Pancreas (tissue), 10 donors: ENCODE measurements at regions not wholly inside any gene's neighbourhood (a gene's known extent, or its start where the extent isn't known, plus 50 kb on each side); places are given as distances from the start of the nearest gene placed in this dataset.

ENCODE experiments used
- ATAC-seq, 4 donors: fragments of 200-7000 bp; cut with Tn5 transposase; one replicate each; pipeline versions ENCODE4 v1.8.0 to v1.9.1; 2020; ENCODE audit warnings: mild to moderate bottlenecking in 4 of 4, moderate library complexity in 4 of 4
- DNase-seq, 6 donors: peaks; one replicate each; pipeline ENCODE4 v3.0.0-alpha.2; 2020
- FAIRE-seq: peaks from 2 replicates; lab custom pipeline; 2012; peaks lifted over from hg19 to GRCh38; lab: Jason Lieb, UNC
- H3K27ac ChIP-seq, 4 donors: fragments of 200-600 bp; sonication (generic); 1 replicate in 3 of 4; 2 replicates in 1 of 4; pipeline versions ENCODE4 v1.5.0 to v1.8.0; 2020
- H3K27me3 ChIP-seq, 4 donors: fragments of 200-600 bp; one replicate each; pipeline ENCODE4 v1.8.0; 2021
- H3K36me3 ChIP-seq, 3 donors: fragments of 200-600 bp; sonication (generic) in 1 of 3; one replicate each; pipeline versions ENCODE4 v1.5.0 to v1.8.0; 2020 to 2021
- H3K4me1 ChIP-seq, 3 donors: fragments of 200-600 bp; one replicate each; pipeline ENCODE4 v1.8.0; 2021
- H3K4me3 ChIP-seq, 4 donors: fragments of 200-600 bp; sonication (generic) in 2 of 4; one replicate each; pipeline versions ENCODE4 v1.5.0 to v1.8.0; 2020 to 2021
- H3K9me3 ChIP-seq, 4 donors: fragments of 200-600 bp; one replicate each; pipeline ENCODE4 v1.8.0; 2021
- CTCF ChIP-seq, 4 donors: fragments of 200-600 bp; sonication (generic) in 3 of 4; IDR thresholded peaks; one replicate each; pipeline versions ENCODE4 v1.5.0 to v1.8.0; 2021; ENCODE audit warnings: antibody characterized with exemption in 4 of 4
- WGBS, 2 donors: extraction: QIAGEN DNeasy Blood & Tissue Kit; methylation state at CpG; one replicate each; pipeline ENCODE4 v1.1.7; 2013; 5-methylcytosine and 5-hydroxymethylcytosine counted together
- intact Hi-C, 3 donors: fragments of 100-400 bp; cut with DNase I; formaldehyde crosslinking; loops; one replicate each; pipeline versions ENCODE4 v1.11.1 to v1.14.2; 2022
- donor health status: healthy with polysubstance abuse.
- donor health status: DM: no; HTN: no; CAD: no; lungs with moderate emphysema.
- donor health status: DM: no; HTN: no; CAD: no.
- donor health status: control.
- donor health status: control.
- donor health status: Bipolar disorder and iron deficiency.
- donor health status: DM: yes; HTN: yes; CAD: no.
- donor health status: DM: no; HTN: no; CAD: no.
- donor health status: DM: no; HTN: no; CAD: no.
- donor health status: DM: yes; HTN: yes; CAD: no.

GRCh38 chr3:74858086-74858485 is 243.6 kb upstream of the CNTN3 start:
- intact Hi-C loops: no loop called here
- no peak for ATAC-seq
- no peaks in the 10 kb centered on the region for H3K9me3 ChIP-seq
- H3K27ac ChIP-seq: no peak overlapping the region
- no peaks in the 10 kb centered on the region for H3K27me3 ChIP-seq
- FAIRE-seq: no peak
- TF ChIP-seq CTCF (IDR thresholded peaks at IDR 0.05): no peak
- 58 to 75% methylated on average over 2 of the region's 2 CpGs for WGBS, 2 donors
- DNase-seq: no peak
- no peaks in the 10 kb centered on the region for H3K36me3 ChIP-seq
- no peak overlapping the region for H3K4me3 ChIP-seq
- H3K4me1 ChIP-seq: no peaks in the 10 kb centered on the region

- TF ChIP-seq CTCF (IDR thresholded peaks at IDR 0.05): no peak
- Histone ChIP-seq H3K36me3 (no peaks in the 10 kb centered on the region), H3K4me3 (no peak overlapping the region), H3K9me3 (no peaks in the 10 kb centered on the region), H3K27me3 (no peaks in the 10 kb centered on the region), H3K4me1 (no peaks in the 10 kb centered on the region), H3K27ac (no peak overlapping the region)
- 52 to 61% methylated on average over 3 of the region's 3 CpGs for WGBS, 2 donors
- intact Hi-C loops: no loop called here
- ATAC-seq (no peak), DNase-seq (no peak), FAIRE-seq (no peak)
Observed at GRCh38 chr3:74850381-74850780, 235.9 kb upstream of the CNTN3 start.

GRCh38 chr3:74847093-74847492 is 232.6 kb upstream of the CNTN3 start:
- no peak for ATAC-seq
- Histone ChIP-seq H3K4me3 (no peak overlapping the region), H3K36me3 (no peaks in the 10 kb centered on the region), H3K27ac (no peak overlapping the region), H3K27me3 (no peaks in the 10 kb centered on the region), H3K4me1 (no peaks in the 10 kb centered on the region), H3K9me3 (no peaks in the 10 kb centered on the region)
- intact Hi-C loops: no loop called here
- FAIRE-seq: no peak
- no peak for TF ChIP-seq CTCF (IDR thresholded peaks at IDR 0.05)
- no peak for DNase-seq
- 44 to 48% methylated on average over 4 of the region's 4 CpGs for WGBS, 2 donors

- TF ChIP-seq CTCF (IDR thresholded peaks at IDR 0.05): no peak
- H3K27me3 ChIP-seq: no peaks in the 10 kb centered on the region
- H3K27ac ChIP-seq: no peak overlapping the region
- DNase-seq: no peak
- no peaks in the 10 kb centered on the region for H3K4me1 ChIP-seq
- intact Hi-C loops: no loop called here
- no peak for FAIRE-seq
- no peaks in the 10 kb centered on the region for H3K36me3 ChIP-seq
- 54 to 59% methylated on average over 1 of the region's 1 CpG for WGBS, 2 donors
- no peak for ATAC-seq
- H3K4me3 ChIP-seq: no peak overlapping the region
- no peaks in the 10 kb centered on the region for H3K9me3 ChIP-seq
Observed at GRCh38 chr3:74845081-74845480, 230.6 kb upstream of the CNTN3 start.

GRCh38 chr3:74844428-74844827 is 230.0 kb upstream of the CNTN3 start:
- ATAC-seq: no peak
- H3K27me3 ChIP-seq: no peaks in the 10 kb centered on the region
- H3K9me3 ChIP-seq: no peaks in the 10 kb centered on the region
- H3K27ac ChIP-seq: no peak overlapping the region
- no peak for DNase-seq
- H3K4me3 ChIP-seq: no peak overlapping the region
- no peak for FAIRE-seq
- H3K4me1 ChIP-seq: no peaks in the 10 kb centered on the region
- WGBS, 2 donors: 49 to 63% methylated on average over 1 of the region's 1 CpG
- TF ChIP-seq CTCF (IDR thresholded peaks at IDR 0.05): no peak
- H3K36me3 ChIP-seq: no peaks in the 10 kb centered on the region
- intact Hi-C loops: no loop called here
